CD14-positive monocyte (primary cell): ENCODE measurements at regions not wholly inside any gene's neighbourhood (a gene's known extent, or its start where the extent isn't known, plus 50 kb on each side); places are given as distances from the start of the nearest gene placed in this dataset.

Experiments used
- DNase-seq, 3 donors: peaks; one replicate each; pipeline ENCODE4 v3.0.0-alpha.2; 2011 to 2022
- H2AFZ ChIP-seq: 2 replicates; pipeline ENCODE4 v1.6.0; 2012; ENCODE audit warnings: mild to moderate bottlenecking, low read depth, low read length, inconsistent platforms; ENCODE audit not compliant: insufficient read depth, poor library complexity, severe bottlenecking
- H3K27ac ChIP-seq, 2 donors: 1 replicate in 1 of 2; 2 replicates in 1 of 2; pipeline ENCODE4 v1.5.1; 2012 to 2013; ENCODE audit warnings: low read length in 2 of 2, control low read depth in 1 of 2, inconsistent platforms in 1 of 2, low read depth in 1 of 2, mild to moderate bottlenecking in 1 of 2
- H3K27me3 ChIP-seq, 2 donors: one replicate each; pipeline versions ENCODE4 v1.6.0 to v1.6.1; 2011 to 2013; ENCODE audit warnings: low read length in 2 of 2; ENCODE audit not compliant: control insufficient read depth in 2 of 2, insufficient read depth in 2 of 2
- H3K36me3 ChIP-seq, 2 donors: replicated peaks in 1 of 2; 1 replicate in 1 of 2; 2 replicates in 1 of 2; pipeline versions ENCODE4 v1.5.1 to v1.6.1; 2012 to 2013; ENCODE audit warnings: low read length in 2 of 2, control low read depth in 1 of 2, inconsistent platforms in 1 of 2, mild to moderate bottlenecking in 1 of 2; ENCODE audit not compliant: insufficient read depth in 2 of 2, control insufficient read depth in 1 of 2
- H3K4me1 ChIP-seq, 2 donors: 1 replicate in 1 of 2; 2 replicates in 1 of 2; pipeline versions ENCODE4 v1.5.1 to v1.6.1; 2012 to 2013; ENCODE audit warnings: low read length in 2 of 2, control low read depth in 1 of 2, inconsistent platforms in 1 of 2, mild to moderate bottlenecking in 1 of 2, moderate library complexity in 1 of 2; ENCODE audit not compliant: insufficient read depth in 2 of 2, control insufficient read depth in 1 of 2
- H3K4me2 ChIP-seq: replicated peaks from 2 replicates; pipeline ENCODE3; 2012; ENCODE audit warnings: low read length, moderate library complexity, mild to moderate bottlenecking; ENCODE audit not compliant: poor library complexity, severe bottlenecking; ENCODE audit errors: extremely low read depth
- H3K4me3 ChIP-seq, 3 experiments: fragments of 200-600 bp in 1 of 3; sonication (generic) in 1 of 3; replicated peaks in 1 of 3; 1 replicate in 2 of 3; 2 replicates in 1 of 3; pipeline ENCODE4 v1.5.1; 2011 to 2013; ENCODE audit warnings: low read length in 3 of 3, mild to moderate bottlenecking in 3 of 3, control low read depth in 2 of 3, low read depth in 2 of 3, inconsistent platforms in 1 of 3, moderate library complexity in 1 of 3
- H3K79me2 ChIP-seq: 2 replicates; pipeline ENCODE4 v1.6.0; 2012; ENCODE audit warnings: mild to moderate bottlenecking, control low read depth, inconsistent platforms, low read length, moderate library complexity; ENCODE audit not compliant: insufficient read depth
- H3K9ac ChIP-seq: 2 replicates; pipeline ENCODE4 v1.6.0; 2017; ENCODE audit warnings: low read length, mild to moderate bottlenecking; ENCODE audit not compliant: insufficient read depth, poor library complexity, severe bottlenecking
- H3K9me3 ChIP-seq, 2 donors: replicated peaks in 1 of 2; 1 replicate in 1 of 2; 2 replicates in 1 of 2; pipeline versions ENCODE4 v1.5.1 to v1.6.1; 2012 to 2013; ENCODE audit warnings: low read length in 2 of 2, control low read depth in 1 of 2; ENCODE audit not compliant: control insufficient read depth in 1 of 2, insufficient read depth in 1 of 2
- H4K20me1 ChIP-seq: 2 replicates; pipeline ENCODE4 v1.6.0; 2012; ENCODE audit warnings: mild to moderate bottlenecking, low read length, control low read depth, moderate library complexity; ENCODE audit not compliant: insufficient read depth
- H3K27ac Mint-ChIP-seq, 7 donors: one replicate each; pipeline ENCODE4 v1.8.0; 2020; ENCODE audit warnings: mild to moderate bottlenecking in 7 of 7, mixed read lengths in 7 of 7, moderate library complexity in 6 of 7, inconsistent platforms in 2 of 7
- H3K27me3 Mint-ChIP-seq, 3 donors: one replicate each; pipeline ENCODE4 v1.8.0; 2021 to 2022; ENCODE audit warnings: low read depth in 3 of 3, mild to moderate bottlenecking in 3 of 3, mixed read lengths in 3 of 3, moderate library complexity in 3 of 3, inconsistent platforms in 1 of 3
- H3K36me3 Mint-ChIP-seq, 2 donors: one replicate each; pipeline ENCODE4 v1.8.0; 2020; ENCODE audit warnings: mixed read lengths in 2 of 2, inconsistent platforms in 1 of 2, mild to moderate bottlenecking in 1 of 2
- H3K4me1 Mint-ChIP-seq: one replicate; pipeline ENCODE4 v1.8.0; 2020; ENCODE audit warnings: mild to moderate bottlenecking, mixed read lengths
- H3K4me3 Mint-ChIP-seq, 2 donors: one replicate each; pipeline ENCODE4 v1.8.0; 2020; ENCODE audit warnings: mild to moderate bottlenecking in 2 of 2, mixed read lengths in 2 of 2, moderate library complexity in 1 of 2
- H3K9me3 Mint-ChIP-seq, 7 donors: one replicate each; pipeline ENCODE4 v1.8.0; 2020 to 2022; ENCODE audit warnings: mixed read lengths in 7 of 7, mild to moderate bottlenecking in 6 of 7, moderate library complexity in 6 of 7, inconsistent platforms in 2 of 7
- CTCF ChIP-seq: fragments of 200-600 bp; IDR thresholded peaks from one replicate; pipeline ENCODE4 v1.8.0; 2022; ENCODE audit warnings: antibody characterized with exemption, mild to moderate bottlenecking
- WGBS: methylation state at CpG from one replicate; pipeline ENCODE4 v1.1.5; 2013; ENCODE audit warnings: missing lambda C conversion rate; ENCODE audit not compliant: insufficient coverage; 5-methylcytosine and 5-hydroxymethylcytosine counted together
- intact Hi-C, 2 donors: fragments of 100-400 bp; cut with micrococcal nuclease; formaldehyde crosslinking; loops; one replicate each; pipeline versions ENCODE4 v1.15.0 to v1.15.1; 2023

GRCh38 chr10:10776363-10776762 is 241.3 kb upstream of the CELF2 start:
- no peak for TF ChIP-seq CTCF
- DNase-seq, result no peak
- H2AFZ ChIP-seq, result no peak overlapping the region

DNA sequence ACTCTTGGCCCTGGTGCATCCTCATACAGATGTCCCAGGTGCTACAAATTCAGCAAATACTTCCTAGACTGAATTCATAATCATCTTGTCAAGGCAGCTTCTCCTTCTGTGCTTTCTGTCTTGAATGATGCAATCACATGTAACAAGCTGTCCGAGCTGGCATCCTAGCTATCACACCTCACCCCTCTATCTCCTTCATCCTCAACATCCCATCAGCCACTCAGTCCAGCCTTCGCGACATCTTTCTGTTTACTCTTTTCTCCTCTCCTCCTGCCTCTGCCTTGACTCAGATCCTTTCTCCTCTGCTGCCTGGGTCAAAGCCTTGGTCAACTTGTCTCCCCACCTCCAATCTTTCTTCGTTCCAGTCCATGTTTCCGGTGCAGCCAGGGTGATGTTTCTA is 240.4 kb upstream of the CELF2 start:
- DNase-seq, result no peak

More at GRCh38 chr10:10776363-10776762, 241.3 kb upstream of the CELF2 start:
- no peaks in the 10 kb centered on the region for H3K36me3 Mint-ChIP-seq
- no peak overlapping the region for H3K27ac Mint-ChIP-seq
- Histone ChIP-seq H3K27ac (no peak overlapping the region), H3K36me3 (no peaks in the 10 kb centered on the region), H3K4me2 (no peak overlapping the region), H4K20me1 (no peaks in the 10 kb centered on the region), H3K9me3 (peaks cover 2 to 3% of the 10 kb centered on the region in 2 donors), H3K4me1 (no peaks in the 10 kb centered on the region), H3K79me2 (no peaks in the 10 kb centered on the region), H3K9ac (no peak overlapping the region), H3K27me3 (no peaks in the 10 kb centered on the region), H3K4me3 (no peak overlapping the region)
- intact Hi-C loops, result no loop called here
- H3K4me3 Mint-ChIP-seq, result no peak overlapping the region
- H3K27me3 Mint-ChIP-seq, result peaks cover 0 to 2% (median 0%) of the 10 kb centered on the region in 3 donors
- peaks cover 12% of the 10 kb centered on the region for H3K4me1 Mint-ChIP-seq
- WGBS, result 98% methylated on average over 7 of the region's 9 CpGs
- peaks cover 0 to 8% (median 2%) of the 10 kb centered on the region in 7 donors for H3K9me3 Mint-ChIP-seq

More for the DNA sequence above, 240.4 kb upstream of the CELF2 start:
- Histone ChIP-seq H4K20me1 (no peaks in the 10 kb centered on the region), H3K79me2 (no peaks in the 10 kb centered on the region), H3K27me3 (no peaks in the 10 kb centered on the region), H3K4me1 (no peaks in the 10 kb centered on the region), H3K27ac (no peak overlapping the region), H3K9ac (no peak overlapping the region), H3K36me3 (no peaks in the 10 kb centered on the region), H3K9me3 (peaks cover 6% of the 10 kb centered on the region in 2 donors), H2AFZ (no peak overlapping the region), H3K4me3 (no peak overlapping the region), H3K4me2 (no peak overlapping the region)
- no peak for TF ChIP-seq CTCF
- Mint-ChIP-seq H3K4me3 (no peak overlapping the region), H3K27ac (peak overlapping the region in 1 of 7 donors; percentile 50), H3K4me1 (peaks cover 12% of the 10 kb centered on the region), H3K27me3 (peaks cover 0 to 2% (median 0%) of the 10 kb centered on the region in 3 donors), H3K9me3 (peaks cover 0 to 10% (median 5%) of the 10 kb centered on the region in 7 donors), H3K36me3 (no peaks in the 10 kb centered on the region)
- intact Hi-C loops, result no loop called here
- WGBS, result 75% methylated on average over 5 of the region's 5 CpGs
